K562 (cell line): ENCODE measurements at regions not wholly inside any gene's neighbourhood (a gene's known extent, or its start where the extent isn't known, plus 50 kb on each side); places are given as distances from the start of the nearest gene placed in this dataset.

Experiments
- TRIM24 ChIP-seq, 2 experiments: fragments of 450-650 bp; IDR thresholded peaks; 2 replicates each; pipeline ENCODE4 v1.6.1; 2016
- ZNF12 ChIP-seq: sonication (generic); formaldehyde crosslinking; IDR thresholded peaks from 2 replicates; pipeline ENCODE4 v1.4.0; 2020; ENCODE audit warnings: mild to moderate bottlenecking, missing genetic modification reagents

GRCh38 chr2:189933911-189934399, 128.6 kb downstream of the MSTN start:
- TF ChIP-seq ZNF12 (CRISPR knock-in tag) (no peak), TRIM24 (IDR thresholded peaks at IDR 0.05) (no peak)
